NT2/D1 (cell line): ENCODE measurements at regions not wholly inside any gene's neighbourhood (a gene's known extent, or its start where the extent isn't known, plus 50 kb on each side); places are given as distances from the start of the nearest gene placed in this dataset.

Source experiments
- SUZ12 ChIP-seq: IDR thresholded peaks from 2 replicates; pipeline ENCODE4 v1.6.1; 2011; ENCODE audit not compliant: insufficient read length, insufficient read depth; ENCODE audit errors: extremely low read depth
- ZNF274 ChIP-seq: IDR thresholded peaks from 2 replicates; pipeline ENCODE4 v1.6.1; 2011; ENCODE audit warnings: mild to moderate bottlenecking, low read depth, low read length

DNA sequence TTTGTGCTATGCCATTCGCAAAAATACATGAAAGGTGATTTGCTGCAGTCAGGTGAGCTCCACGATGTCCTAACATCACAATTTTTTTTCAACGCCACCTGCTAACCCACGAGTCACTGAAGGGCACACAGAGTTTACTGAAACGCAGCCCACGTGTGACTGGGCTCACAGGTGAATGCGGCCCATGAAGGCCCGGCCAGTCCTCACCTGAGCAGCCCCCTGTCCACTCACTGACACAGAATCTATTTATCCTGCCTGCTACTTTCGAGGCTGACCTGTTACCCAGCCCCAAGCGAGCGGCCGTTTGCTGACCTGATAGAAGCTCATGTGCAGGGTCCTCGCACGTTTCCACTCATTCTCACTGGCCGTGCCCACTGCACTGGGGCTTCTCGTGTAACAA lies 121.9 kb upstream of the SOX1 start:
- TF ChIP-seq ZNF274 (no peak), SUZ12 (no peak)
